HFFc6 (cell line): ENCODE measurements at regions not wholly inside any gene's neighbourhood (a gene's known extent, or its start where the extent isn't known, plus 50 kb on each side); places are given as distances from the start of the nearest gene placed in this dataset.

ENCODE experiments used
- DNase-seq: peaks from one replicate; pipeline ENCODE4 v3.0.0-alpha.2; 2018
- H3K27ac Mint-ChIP-seq: 2 replicates; pipeline ENCODE4 v1.8.0; 2020; ENCODE audit warnings: mild to moderate bottlenecking, mixed read lengths
- H3K27me3 Mint-ChIP-seq: 2 replicates; pipeline ENCODE4 v1.8.0; 2021; ENCODE audit warnings: mild to moderate bottlenecking, moderate library complexity, mixed read lengths; ENCODE audit not compliant: insufficient read depth
- H3K36me3 Mint-ChIP-seq: 2 replicates; pipeline ENCODE4 v1.8.0; 2021; ENCODE audit warnings: low read depth, mixed read lengths
- H3K4me1 Mint-ChIP-seq: 2 replicates; pipeline ENCODE4 v1.8.0; 2020; ENCODE audit warnings: low read depth, mixed read lengths
- H3K4me3 Mint-ChIP-seq: 2 replicates; pipeline ENCODE4 v1.8.0; 2020; ENCODE audit warnings: mild to moderate bottlenecking, moderate library complexity, mixed read lengths
- H3K9me3 Mint-ChIP-seq: 2 replicates; pipeline ENCODE4 v1.8.0; 2020; ENCODE audit warnings: mild to moderate bottlenecking, mixed read lengths
- CTCF ChIP-seq: fragments of 200-600 bp; sonication (generic); IDR thresholded peaks from 2 replicates; pipeline ENCODE4 v1.5.0; 2021; ENCODE audit warnings: antibody characterized with exemption, mild to moderate bottlenecking

- no peak for TF ChIP-seq CTCF
- Mint-ChIP-seq H3K27me3 (no peaks in the 10 kb centered on the region), H3K27ac (no peak overlapping the region), H3K36me3 (no peaks in the 10 kb centered on the region), H3K4me3 (no peak overlapping the region), H3K4me1 (no peaks in the 10 kb centered on the region), H3K9me3 (peaks cover 27% of the 10 kb centered on the region)
- no peak for DNase-seq
Measured at GRCh38 chr2:147198651-147199171, 646.1 kb upstream of the ACVR2A start.

GRCh38 chr2:147197754-147198483 lies 646.9 kb upstream of the ACVR2A start:
- Mint-ChIP-seq H3K27me3 (no peaks in the 10 kb centered on the region), H3K4me1 (no peaks in the 10 kb centered on the region), H3K9me3 (peaks cover 35% of the 10 kb centered on the region), H3K27ac (no peak overlapping the region), H3K36me3 (no peaks in the 10 kb centered on the region), H3K4me3 (no peak overlapping the region)
- DNase-seq: no peak
- no peak for TF ChIP-seq CTCF

GRCh38 chr2:147182260-147182659 lies 662.6 kb upstream of the ACVR2A start:
- H3K36me3 Mint-ChIP-seq: no peaks in the 10 kb centered on the region
- no peak overlapping the region for H3K27ac Mint-ChIP-seq
- H3K4me3 Mint-ChIP-seq: no peak overlapping the region
- H3K4me1 Mint-ChIP-seq: no peaks in the 10 kb centered on the region
- H3K27me3 Mint-ChIP-seq: no peaks in the 10 kb centered on the region
- DNase-seq: no peak
- H3K9me3 Mint-ChIP-seq: peaks cover 43% of the 10 kb centered on the region
- no peak for TF ChIP-seq CTCF

GRCh38 chr2:147181351-147182029 lies 663.3 kb upstream of the ACVR2A start:
- Mint-ChIP-seq H3K9me3 (peaks cover 43% of the 10 kb centered on the region), H3K36me3 (no peaks in the 10 kb centered on the region), H3K4me3 (no peak overlapping the region), H3K4me1 (no peaks in the 10 kb centered on the region), H3K27me3 (no peaks in the 10 kb centered on the region), H3K27ac (no peak overlapping the region)
- no peak for DNase-seq
- no peak for TF ChIP-seq CTCF

- no peaks in the 10 kb centered on the region for H3K27me3 Mint-ChIP-seq
- no peak overlapping the region for H3K4me3 Mint-ChIP-seq
- H3K9me3 Mint-ChIP-seq: peaks cover 51% of the 10 kb centered on the region
- DNase-seq: no peak
- H3K36me3 Mint-ChIP-seq: no peaks in the 10 kb centered on the region
- H3K4me1 Mint-ChIP-seq: no peaks in the 10 kb centered on the region
- TF ChIP-seq CTCF: no peak
- no peak overlapping the region for H3K27ac Mint-ChIP-seq
Measured at GRCh38 chr2:147177071-147177857, 667.6 kb upstream of the ACVR2A start.
